Stimulated activated CD4-positive, alpha-beta T cell treated with anti-CD3 and anti-CD28 coated beads, Interleukin-4, amount 100 ng/mL, for 24 hours (primary cell): ENCODE measurements at regions not wholly inside any gene's neighbourhood (a gene's known extent, or its start where the extent isn't known, plus 50 kb on each side); places are given as distances from the start of the nearest gene placed in this dataset.

Experiments
- DNase-seq: peaks from one replicate; pipeline ENCODE4 v3.0.0-alpha.2; 2020

GRCh38 chr13:70874636-70875035 lies 766.4 kb upstream of the KLHL1 start:
- no peak for DNase-seq

- no peak for DNase-seq
Observed at GRCh38 chr13:70864731-70865130, 756.5 kb upstream of the KLHL1 start.

- no peak for DNase-seq
Observed at GRCh38 chr13:70856711-70857110, 748.5 kb upstream of the KLHL1 start.

GRCh38 chr13:70856025-70856424 lies 747.8 kb upstream of the KLHL1 start:
- DNase-seq = no peak

GRCh38 chr13:70849222-70849621 lies 741.0 kb upstream of the KLHL1 start:
- DNase-seq = no peak

GRCh38 chr13:70844391-70845108 lies 736.3 kb upstream of the KLHL1 start:
- DNase-seq = no peak

- no peak for DNase-seq
Observed at GRCh38 chr13:70842062-70842644, 733.9 kb upstream of the KLHL1 start.

- DNase-seq = no peak
Observed at GRCh38 chr13:70841240-70842061, 733.2 kb upstream of the KLHL1 start.

- DNase-seq = no peak
Observed at GRCh38 chr13:70835371-70835770, 727.1 kb upstream of the KLHL1 start.

GRCh38 chr13:70829748-70830147 lies 721.5 kb upstream of the KLHL1 start:
- no peak for DNase-seq

- DNase-seq = no peak
Observed at GRCh38 chr13:70817576-70817975, 709.3 kb upstream of the KLHL1 start.

- DNase-seq = no peak
Observed at GRCh38 chr13:70816853-70817252, 708.6 kb upstream of the KLHL1 start.

GRCh38 chr13:70814684-70815083 lies 706.4 kb upstream of the KLHL1 start:
- no peak for DNase-seq

- DNase-seq = no peak
Observed at GRCh38 chr13:70812481-70812880, 704.2 kb upstream of the KLHL1 start.

- no peak for DNase-seq
Observed at GRCh38 chr13:70809588-70809987, 701.3 kb upstream of the KLHL1 start.

- no peak for DNase-seq
Observed at GRCh38 chr13:70798385-70798784, 690.1 kb upstream of the KLHL1 start.

- DNase-seq = no peak
Observed at GRCh38 chr13:70795484-70795883, 687.2 kb upstream of the KLHL1 start.

- DNase-seq = no peak
Observed at GRCh38 chr13:70792121-70792520, 683.9 kb upstream of the KLHL1 start.

- DNase-seq = no peak
Observed at GRCh38 chr13:70789751-70790150, 681.5 kb upstream of the KLHL1 start.

GRCh38 chr13:70788074-70788473 lies 679.8 kb upstream of the KLHL1 start:
- no peak for DNase-seq

- DNase-seq = no peak
Observed at GRCh38 chr13:70784207-70784989, 676.1 kb upstream of the KLHL1 start.

- no peak for DNase-seq
Observed at GRCh38 chr13:70769817-70770216, 661.6 kb upstream of the KLHL1 start.

GRCh38 chr13:70758932-70759331 lies 650.7 kb upstream of the KLHL1 start:
- no peak for DNase-seq
